GM23338 (cell line): ENCODE measurements at regions not wholly inside any gene's neighbourhood (a gene's known extent, or its start where the extent isn't known, plus 50 kb on each side); places are given as distances from the start of the nearest gene placed in this dataset.

Source experiments
- ATAC-seq: fragments of 200-7000 bp; cut with Tn5 transposase; 3 replicates; pipeline ENCODE4 v1.9.1; 2020
- DNase-seq: peaks from one replicate; pipeline ENCODE4 v3.0.0-alpha.2; 2015; ENCODE audit warnings: low spot score
- H2AFZ ChIP-seq: fragments of 200-600 bp; sonication (generic); 2 replicates; pipeline ENCODE4 v1.8.0; 2016; ENCODE audit warnings: antibody characterized with exemption, mild to moderate bottlenecking, moderate library complexity
- H3F3A ChIP-seq: fragments of 200-600 bp; sonication (generic); replicated peaks from 2 replicates; pipeline ENCODE4 v1.8.0; 2017; ENCODE audit warnings: antibody characterized with exemption, mixed run types, low read depth
- H3K27ac ChIP-seq: fragments of 200-600 bp; sonication (generic); 2 replicates; pipeline ENCODE4 v1.6.1; 2016; ENCODE audit warnings: low read depth
- H3K27me3 ChIP-seq: fragments of 200-600 bp; sonication (generic); 2 replicates; pipeline ENCODE4 v1.8.0; 2016; ENCODE audit warnings: mild to moderate bottlenecking, mixed run types, moderate library complexity; ENCODE audit not compliant: insufficient read depth
- H3K36me3 ChIP-seq: fragments of 200-600 bp; sonication (generic); 2 replicates; pipeline ENCODE4 v1.8.0; 2016; ENCODE audit warnings: mild to moderate bottlenecking; ENCODE audit not compliant: insufficient read depth
- H3K4me1 ChIP-seq: fragments of 200-600 bp; sonication (generic); 2 replicates; pipeline ENCODE4 v1.8.0; 2016; ENCODE audit warnings: mild to moderate bottlenecking, moderate library complexity; ENCODE audit not compliant: insufficient read depth
- H3K4me2 ChIP-seq: fragments of 200-600 bp; sonication (generic); 2 replicates; pipeline ENCODE4 v1.7.1; 2017; ENCODE audit warnings: mixed run types
- H3K4me3 ChIP-seq: fragments of 200-600 bp; sonication (generic); 2 replicates; pipeline ENCODE4 v1.6.1; 2016; ENCODE audit warnings: mixed run types
- H3K79me2 ChIP-seq: fragments of 200-600 bp; sonication (generic); replicated peaks from 2 replicates; pipeline ENCODE4 v1.8.0; 2017; ENCODE audit warnings: mild to moderate bottlenecking; ENCODE audit not compliant: insufficient read depth
- H3K9me2 ChIP-seq: fragments of 200-600 bp; sonication (generic); 2 replicates; pipeline ENCODE4 v1.8.0; 2017; ENCODE audit not compliant: insufficient read depth
- H4K20me1 ChIP-seq: fragments of 200-600 bp; sonication (generic); replicated peaks from 2 replicates; pipeline ENCODE4 v1.8.0; 2017; ENCODE audit warnings: mild to moderate bottlenecking; ENCODE audit not compliant: insufficient read depth
- H3K27ac Mint-ChIP-seq: 2 replicates; pipeline ENCODE4 v1.8.0; 2020; ENCODE audit warnings: inconsistent platforms, mild to moderate bottlenecking, moderate library complexity, mixed read lengths
- H3K27me3 Mint-ChIP-seq: 3 replicates; pipeline ENCODE4 v1.8.0; 2022; ENCODE audit warnings: low read depth, mild to moderate bottlenecking, moderate library complexity, mixed read lengths, inconsistent platforms; ENCODE audit not compliant: insufficient read depth, poor library complexity
- H3K36me3 Mint-ChIP-seq: 3 replicates; pipeline ENCODE4 v1.8.0; 2021; ENCODE audit warnings: low read depth, mild to moderate bottlenecking, inconsistent platforms, moderate library complexity, mixed read lengths
- H3K4me1 Mint-ChIP-seq: 3 replicates; pipeline ENCODE4 v1.8.0; 2020; ENCODE audit warnings: mild to moderate bottlenecking, inconsistent platforms, mixed read lengths
- H3K4me3 Mint-ChIP-seq: 3 replicates; pipeline ENCODE4 v1.8.0; 2021; ENCODE audit warnings: moderate library complexity, mild to moderate bottlenecking, inconsistent platforms, mixed read lengths
- H3K9me3 Mint-ChIP-seq: 3 replicates; pipeline ENCODE4 v1.8.0; 2020; ENCODE audit warnings: moderate library complexity, mild to moderate bottlenecking, inconsistent platforms, mixed read lengths
- CREB1 ChIP-seq: fragments of 250-450 bp; sonication (Bioruptor Pico); IDR thresholded peaks from 2 replicates; pipeline ENCODE4 v1.5.0; 2020; ENCODE audit warnings: low read depth, mild to moderate bottlenecking, moderate library complexity
- EZH2 ChIP-seq: fragments of 200-600 bp; sonication (generic); IDR thresholded peaks from one replicate; pipeline ENCODE4 v1.8.0; 2017; ENCODE audit warnings: antibody characterized with exemption, mild to moderate bottlenecking, low read depth; ENCODE audit not compliant: unreplicated experiment
- EZH2phosphoT487 ChIP-seq: fragments of 200-600 bp; sonication (generic); IDR thresholded peaks from one replicate; pipeline ENCODE4 v1.8.1; 2018; ENCODE audit warnings: antibody characterized with exemption; ENCODE audit not compliant: unreplicated experiment
- JUNB ChIP-seq: IDR thresholded peaks from one replicate; pipeline ENCODE4 v1.6.1; 2016; ENCODE audit warnings: antibody characterized with exemption; ENCODE audit not compliant: unreplicated experiment
- NANOG ChIP-seq: IDR thresholded peaks from 2 replicates; pipeline ENCODE4 v1.6.1; 2016; ENCODE audit warnings: antibody characterized with exemption, borderline replicate concordance
- POLR2AphosphoS5 ChIP-seq: IDR thresholded peaks from 2 replicates; pipeline ENCODE4 v1.6.1; 2016; ENCODE audit warnings: antibody characterized with exemption, low read depth
- STAT1 ChIP-seq: IDR thresholded peaks from one replicate; pipeline ENCODE4 v1.6.1; 2016; ENCODE audit warnings: antibody characterized with exemption; ENCODE audit not compliant: unreplicated experiment
- ZNF114 ChIP-seq: fragments of 250-450 bp; sonication (Bioruptor Pico); IDR thresholded peaks from 2 replicates; pipeline ENCODE4 v1.5.0; 2020; ENCODE audit warnings: mild to moderate bottlenecking, moderate library complexity
- ZNF331 ChIP-seq: fragments of 250-450 bp; sonication (Bioruptor Pico); IDR thresholded peaks from 2 replicates; pipeline ENCODE4 v1.5.0; 2020; ENCODE audit warnings: low read depth, mild to moderate bottlenecking, moderate library complexity
- TF ChIP-seq, protein P1 (sequence below): IDR thresholded peaks from 2 replicates; pipeline ENCODE4 v1.6.1; 2016; ENCODE audit warnings: antibody characterized with exemption
- TF ChIP-seq, protein P2 (sequence below): IDR thresholded peaks from one replicate; pipeline ENCODE4 v1.6.1; 2018; ENCODE audit warnings: antibody characterized with exemption; ENCODE audit not compliant: unreplicated experiment
- TF ChIP-seq, protein P3 (sequence below), 2 experiments: fragments of 200-600 bp in 1 of 2; sonication (generic) in 1 of 2; conservative IDR thresholded peaks; 2 replicates each; pipeline versions ENCODE4 v1.5.1 to v1.6.1; 2016 to 2017; ENCODE audit warnings: antibody characterized with exemption in 2 of 2, low read depth in 2 of 2, mild to moderate bottlenecking in 2 of 2, moderate library complexity in 1 of 2

DNA sequence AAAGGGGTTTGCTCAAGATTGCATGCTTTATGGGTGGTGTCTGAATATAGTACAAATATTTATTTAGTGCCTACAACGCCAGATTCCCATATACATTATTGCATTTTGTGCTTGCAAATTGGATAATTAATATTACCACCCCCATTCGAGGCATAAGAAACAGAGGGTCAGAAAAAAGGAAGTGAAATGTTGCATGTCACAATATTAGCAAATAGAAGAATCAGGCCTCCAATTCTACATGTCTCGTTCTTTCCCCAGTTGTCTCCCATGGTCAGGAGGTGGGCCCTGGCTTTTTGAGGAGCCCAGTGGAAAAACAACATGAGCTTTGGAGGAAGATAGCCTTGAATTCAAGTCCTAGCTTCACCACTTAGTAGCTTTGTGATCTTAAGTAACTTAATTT is 98.1 kb upstream of the CCDC112 start:
- H3K27me3 Mint-ChIP-seq = no peaks in the 10 kb centered on the region
- Histone ChIP-seq H3K27ac (no peak overlapping the region), H3K4me2 (no peak overlapping the region), H3K36me3 (no peaks in the 10 kb centered on the region), H2AFZ (no peak overlapping the region), H3K4me1 (no peaks in the 10 kb centered on the region), H3K27me3 (no peaks in the 10 kb centered on the region), H3K4me3 (no peak overlapping the region), H3K79me2 (no peaks in the 10 kb centered on the region), H3K9me2 (peaks cover 12% of the 10 kb centered on the region; the same call in 1 of the 2 replicates), H3F3A (no peaks in the 10 kb centered on the region), H4K20me1 (no peaks in the 10 kb centered on the region)
- ATAC-seq = no peak
- H3K36me3 Mint-ChIP-seq = no peaks in the 10 kb centered on the region; the same call in 2 of the 3 replicates
- H3K4me1 Mint-ChIP-seq = peaks cover 3% of the 10 kb centered on the region; the same call in 2 of the 3 replicates
- DNase-seq = no peak
- no peak overlapping the region for H3K27ac Mint-ChIP-seq
- peaks cover 3% of the 10 kb centered on the region; the same call in 1 of the 3 replicates for H3K9me3 Mint-ChIP-seq
- TF ChIP-seq EZH2phosphoT487 (no peak), EZH2 (no peak), POLR2AphosphoS5 (no peak)
- H3K4me3 Mint-ChIP-seq = no peak overlapping the region

DNA sequence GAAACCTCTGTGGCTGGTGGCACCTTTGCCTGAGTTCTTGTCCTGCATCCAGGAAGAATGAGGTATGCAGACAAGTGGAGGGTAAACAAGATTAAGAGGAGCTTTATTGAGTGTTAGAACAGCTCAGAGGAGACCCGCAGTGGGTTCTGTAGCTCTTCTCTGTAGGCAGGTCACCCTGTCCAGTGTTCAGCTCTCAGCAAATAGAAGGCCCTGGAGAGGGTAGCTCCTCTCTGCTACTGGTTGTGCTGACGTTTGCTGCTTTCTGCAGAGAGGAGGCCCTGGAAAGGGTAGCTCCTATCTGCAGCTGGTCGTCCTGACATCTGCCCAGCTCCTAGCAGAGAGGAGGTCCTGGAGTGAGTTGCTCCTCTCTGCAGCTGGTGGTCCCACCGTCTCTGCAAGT is 96.8 kb upstream of the CCDC112 start:
- H3K4me1 Mint-ChIP-seq = peaks cover 3% of the 10 kb centered on the region; the same call in 2 of the 3 replicates
- Histone ChIP-seq H3K4me1 (no peaks in the 10 kb centered on the region), H2AFZ (no peak overlapping the region), H3K36me3 (no peaks in the 10 kb centered on the region), H3K4me3 (no peak overlapping the region), H4K20me1 (no peaks in the 10 kb centered on the region), H3K27ac (no peak overlapping the region), H3K27me3 (no peaks in the 10 kb centered on the region), H3F3A (no peaks in the 10 kb centered on the region), H3K4me2 (no peak overlapping the region), H3K9me2 (peaks cover 12% of the 10 kb centered on the region; the same call in 1 of the 2 replicates), H3K79me2 (no peaks in the 10 kb centered on the region)
- no peak overlapping the region for H3K27ac Mint-ChIP-seq
- ATAC-seq (no peak), DNase-seq (no peak)
- H3K4me3 Mint-ChIP-seq = no peak overlapping the region
- peaks cover 3% of the 10 kb centered on the region; the same call in 1 of the 3 replicates for H3K9me3 Mint-ChIP-seq
- no peaks in the 10 kb centered on the region; the same call in 2 of the 3 replicates for H3K36me3 Mint-ChIP-seq
- H3K27me3 Mint-ChIP-seq = no peaks in the 10 kb centered on the region
- no peak for TF ChIP-seq ZNF114
- TF ChIP-seq POLR2AphosphoS5 = no peak
- no peak for TF ChIP-seq JUNB
- TF ChIP-seq, protein P1, sequence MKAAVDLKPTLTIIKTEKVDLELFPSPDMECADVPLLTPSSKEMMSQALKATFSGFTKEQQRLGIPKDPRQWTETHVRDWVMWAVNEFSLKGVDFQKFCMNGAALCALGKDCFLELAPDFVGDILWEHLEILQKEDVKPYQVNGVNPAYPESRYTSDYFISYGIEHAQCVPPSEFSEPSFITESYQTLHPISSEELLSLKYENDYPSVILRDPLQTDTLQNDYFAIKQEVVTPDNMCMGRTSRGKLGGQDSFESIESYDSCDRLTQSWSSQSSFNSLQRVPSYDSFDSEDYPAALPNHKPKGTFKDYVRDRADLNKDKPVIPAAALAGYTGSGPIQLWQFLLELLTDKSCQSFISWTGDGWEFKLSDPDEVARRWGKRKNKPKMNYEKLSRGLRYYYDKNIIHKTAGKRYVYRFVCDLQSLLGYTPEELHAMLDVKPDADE = no peak
- no peak for TF ChIP-seq EZH2
- no peak for TF ChIP-seq ZNF331 (CRISPR knock-in tag)
- TF ChIP-seq STAT1 = no peak
- no peak for TF ChIP-seq NANOG
- TF ChIP-seq, protein P2, sequence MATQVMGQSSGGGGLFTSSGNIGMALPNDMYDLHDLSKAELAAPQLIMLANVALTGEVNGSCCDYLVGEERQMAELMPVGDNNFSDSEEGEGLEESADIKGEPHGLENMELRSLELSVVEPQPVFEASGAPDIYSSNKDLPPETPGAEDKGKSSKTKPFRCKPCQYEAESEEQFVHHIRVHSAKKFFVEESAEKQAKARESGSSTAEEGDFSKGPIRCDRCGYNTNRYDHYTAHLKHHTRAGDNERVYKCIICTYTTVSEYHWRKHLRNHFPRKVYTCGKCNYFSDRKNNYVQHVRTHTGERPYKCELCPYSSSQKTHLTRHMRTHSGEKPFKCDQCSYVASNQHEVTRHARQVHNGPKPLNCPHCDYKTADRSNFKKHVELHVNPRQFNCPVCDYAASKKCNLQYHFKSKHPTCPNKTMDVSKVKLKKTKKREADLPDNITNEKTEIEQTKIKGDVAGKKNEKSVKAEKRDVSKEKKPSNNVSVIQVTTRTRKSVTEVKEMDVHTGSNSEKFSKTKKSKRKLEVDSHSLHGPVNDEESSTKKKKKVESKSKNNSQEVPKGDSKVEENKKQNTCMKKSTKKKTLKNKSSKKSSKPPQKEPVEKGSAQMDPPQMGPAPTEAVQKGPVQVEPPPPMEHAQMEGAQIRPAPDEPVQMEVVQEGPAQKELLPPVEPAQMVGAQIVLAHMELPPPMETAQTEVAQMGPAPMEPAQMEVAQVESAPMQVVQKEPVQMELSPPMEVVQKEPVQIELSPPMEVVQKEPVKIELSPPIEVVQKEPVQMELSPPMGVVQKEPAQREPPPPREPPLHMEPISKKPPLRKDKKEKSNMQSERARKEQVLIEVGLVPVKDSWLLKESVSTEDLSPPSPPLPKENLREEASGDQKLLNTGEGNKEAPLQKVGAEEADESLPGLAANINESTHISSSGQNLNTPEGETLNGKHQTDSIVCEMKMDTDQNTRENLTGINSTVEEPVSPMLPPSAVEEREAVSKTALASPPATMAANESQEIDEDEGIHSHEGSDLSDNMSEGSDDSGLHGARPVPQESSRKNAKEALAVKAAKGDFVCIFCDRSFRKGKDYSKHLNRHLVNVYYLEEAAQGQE = no peak
- TF ChIP-seq CREB1 = no peak
- TF ChIP-seq, protein P3, sequence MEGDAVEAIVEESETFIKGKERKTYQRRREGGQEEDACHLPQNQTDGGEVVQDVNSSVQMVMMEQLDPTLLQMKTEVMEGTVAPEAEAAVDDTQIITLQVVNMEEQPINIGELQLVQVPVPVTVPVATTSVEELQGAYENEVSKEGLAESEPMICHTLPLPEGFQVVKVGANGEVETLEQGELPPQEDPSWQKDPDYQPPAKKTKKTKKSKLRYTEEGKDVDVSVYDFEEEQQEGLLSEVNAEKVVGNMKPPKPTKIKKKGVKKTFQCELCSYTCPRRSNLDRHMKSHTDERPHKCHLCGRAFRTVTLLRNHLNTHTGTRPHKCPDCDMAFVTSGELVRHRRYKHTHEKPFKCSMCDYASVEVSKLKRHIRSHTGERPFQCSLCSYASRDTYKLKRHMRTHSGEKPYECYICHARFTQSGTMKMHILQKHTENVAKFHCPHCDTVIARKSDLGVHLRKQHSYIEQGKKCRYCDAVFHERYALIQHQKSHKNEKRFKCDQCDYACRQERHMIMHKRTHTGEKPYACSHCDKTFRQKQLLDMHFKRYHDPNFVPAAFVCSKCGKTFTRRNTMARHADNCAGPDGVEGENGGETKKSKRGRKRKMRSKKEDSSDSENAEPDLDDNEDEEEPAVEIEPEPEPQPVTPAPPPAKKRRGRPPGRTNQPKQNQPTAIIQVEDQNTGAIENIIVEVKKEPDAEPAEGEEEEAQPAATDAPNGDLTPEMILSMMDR (conservative IDR thresholded peaks at IDR 0.05; ENCODE audit: low read depth in 2 of 2) = no peak
- TF ChIP-seq EZH2phosphoT487 = no peak
